A673 (cell line): ENCODE measurements at regions not wholly inside any gene's neighbourhood (a gene's known extent, or its start where the extent isn't known, plus 50 kb on each side); places are given as distances from the start of the nearest gene placed in this dataset.

Source experiments
- BruUV-seq: library from RNA; stranded (reverse); fragments of 400-500 nt; replicated peaks from 2 replicates; lab custom pipeline; 2021; lab: Mats Ljungman, UMichigan
- CTCF ChIA-PET: fragments of 300-600 bp; sonication (Branson Sonifier 250); formaldehyde crosslinking; loops from one replicate; lab custom pipeline; 2022; ENCODE audit warnings: antibody characterized with exemption; lab: Charles Lee
- POLR2A ChIA-PET: fragments of 300-600 bp; sonication (Branson Sonifier 250); formaldehyde crosslinking; loops from one replicate; lab custom pipeline; 2022; ENCODE audit warnings: antibody characterized with exemption; ENCODE audit not compliant: low non-redundant PET; lab: Charles Lee
- DNase-seq: peaks from one replicate; pipeline ENCODE4 v3.0.0-alpha.2; 2015; ENCODE audit warnings: low spot score
- H3K27ac ChIP-seq: fragments of 200-600 bp; sonication (generic); 2 replicates; pipeline ENCODE4 v1.5.1; 2016; ENCODE audit warnings: mixed run types, low read depth, mild to moderate bottlenecking, mixed read lengths, antibody characterized with exemption, low read length; ENCODE audit not compliant: poor library complexity, severe bottlenecking
- H3K27me3 ChIP-seq: fragments of 200-600 bp; sonication (generic); replicated peaks from 2 replicates; pipeline ENCODE4 v1.6.1; 2017; ENCODE audit warnings: mixed run types, low read depth, mild to moderate bottlenecking, mixed read lengths, antibody characterized with exemption, low read length; ENCODE audit not compliant: insufficient read depth, poor library complexity
- H3K36me3 ChIP-seq: fragments of 200-600 bp; sonication (generic); 2 replicates; pipeline ENCODE4 v1.6.1; 2016; ENCODE audit warnings: mixed run types, mild to moderate bottlenecking, mixed read lengths, antibody characterized with exemption, low read length; ENCODE audit not compliant: insufficient read depth, poor library complexity, severe bottlenecking
- H3K4me1 ChIP-seq: fragments of 200-600 bp; sonication (generic); 2 replicates; pipeline ENCODE4 v1.6.1; 2017; ENCODE audit warnings: mixed run types, mild to moderate bottlenecking, mixed read lengths, antibody characterized with exemption, low read length; ENCODE audit not compliant: insufficient read depth, poor library complexity, severe bottlenecking
- H3K4me3 ChIP-seq: fragments of 200-600 bp; sonication (generic); 2 replicates; pipeline ENCODE4 v1.5.1; 2016; ENCODE audit warnings: low read depth, mixed run types, mild to moderate bottlenecking, mixed read lengths, low read length; ENCODE audit not compliant: poor library complexity, severe bottlenecking
- H3K9me3 ChIP-seq: fragments of 200-600 bp; sonication (generic); 2 replicates; pipeline ENCODE4 v1.6.1; 2016; ENCODE audit warnings: mixed run types, low read depth, mild to moderate bottlenecking, mixed read lengths, antibody characterized with exemption, low read length; ENCODE audit not compliant: poor library complexity, severe bottlenecking
- EZH2 ChIP-seq: fragments of 200-600 bp; sonication (generic); IDR thresholded peaks from 2 replicates; pipeline ENCODE4 v1.6.1; 2017; ENCODE audit warnings: borderline replicate concordance, low read depth, mild to moderate bottlenecking, mixed read lengths, antibody characterized with exemption, low read length; ENCODE audit not compliant: poor library complexity, severe bottlenecking
- intact Hi-C: fragments of 100-400 bp; cut with micrococcal nuclease; formaldehyde crosslinking; loops from one replicate; pipeline ENCODE4 v1.10.0; 2022; ENCODE audit not compliant: unreplicated experiment
- TF ChIP-seq, protein P1 (sequence below): fragments of 300-800, 200-600 bp; sonication (generic); conservative IDR thresholded peaks from 2 replicates; pipeline ENCODE4 v1.5.1; 2017; ENCODE audit warnings: low read depth, mild to moderate bottlenecking, antibody characterized with exemption, low read length, moderate library complexity, mixed read lengths

DNA sequence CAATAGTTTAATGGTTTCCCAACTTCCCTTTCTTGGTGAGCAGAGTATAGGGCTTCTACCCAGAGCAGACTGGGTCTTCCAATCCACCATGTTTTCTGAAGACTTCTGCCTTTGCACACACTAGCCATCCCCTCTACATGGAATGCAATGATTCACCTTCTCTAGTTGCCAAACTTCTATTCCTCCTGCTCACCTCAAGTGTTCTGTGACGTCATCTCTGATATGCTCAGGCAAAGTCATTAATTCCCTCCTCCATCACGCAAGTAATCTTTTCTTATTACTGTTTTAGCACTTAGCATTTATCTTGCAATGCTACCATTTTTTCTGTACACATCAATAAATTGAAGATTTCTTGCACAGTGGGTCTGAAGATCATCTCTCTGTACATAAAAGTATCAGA is 174.2 kb downstream of the RBM26 start:
- intact Hi-C loops: no loop called here
- H3K4me1 ChIP-seq: no peaks in the 10 kb centered on the region
- TF ChIP-seq EZH2: no peak
- TF ChIP-seq, protein P1, sequence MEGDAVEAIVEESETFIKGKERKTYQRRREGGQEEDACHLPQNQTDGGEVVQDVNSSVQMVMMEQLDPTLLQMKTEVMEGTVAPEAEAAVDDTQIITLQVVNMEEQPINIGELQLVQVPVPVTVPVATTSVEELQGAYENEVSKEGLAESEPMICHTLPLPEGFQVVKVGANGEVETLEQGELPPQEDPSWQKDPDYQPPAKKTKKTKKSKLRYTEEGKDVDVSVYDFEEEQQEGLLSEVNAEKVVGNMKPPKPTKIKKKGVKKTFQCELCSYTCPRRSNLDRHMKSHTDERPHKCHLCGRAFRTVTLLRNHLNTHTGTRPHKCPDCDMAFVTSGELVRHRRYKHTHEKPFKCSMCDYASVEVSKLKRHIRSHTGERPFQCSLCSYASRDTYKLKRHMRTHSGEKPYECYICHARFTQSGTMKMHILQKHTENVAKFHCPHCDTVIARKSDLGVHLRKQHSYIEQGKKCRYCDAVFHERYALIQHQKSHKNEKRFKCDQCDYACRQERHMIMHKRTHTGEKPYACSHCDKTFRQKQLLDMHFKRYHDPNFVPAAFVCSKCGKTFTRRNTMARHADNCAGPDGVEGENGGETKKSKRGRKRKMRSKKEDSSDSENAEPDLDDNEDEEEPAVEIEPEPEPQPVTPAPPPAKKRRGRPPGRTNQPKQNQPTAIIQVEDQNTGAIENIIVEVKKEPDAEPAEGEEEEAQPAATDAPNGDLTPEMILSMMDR: no peak
- CTCF ChIA-PET: no interaction called here
- H3K36me3 ChIP-seq: no peaks in the 10 kb centered on the region
- DNase-seq: no peak
- BruUV-seq: no TSS peak
- H3K9me3 ChIP-seq: no peaks in the 10 kb centered on the region
- H3K4me3 ChIP-seq: no peak overlapping the region
- peaks cover 5% of the 10 kb centered on the region for H3K27me3 ChIP-seq
- no peak overlapping the region for H3K27ac ChIP-seq
- POLR2A ChIA-PET: no interaction called here

DNA sequence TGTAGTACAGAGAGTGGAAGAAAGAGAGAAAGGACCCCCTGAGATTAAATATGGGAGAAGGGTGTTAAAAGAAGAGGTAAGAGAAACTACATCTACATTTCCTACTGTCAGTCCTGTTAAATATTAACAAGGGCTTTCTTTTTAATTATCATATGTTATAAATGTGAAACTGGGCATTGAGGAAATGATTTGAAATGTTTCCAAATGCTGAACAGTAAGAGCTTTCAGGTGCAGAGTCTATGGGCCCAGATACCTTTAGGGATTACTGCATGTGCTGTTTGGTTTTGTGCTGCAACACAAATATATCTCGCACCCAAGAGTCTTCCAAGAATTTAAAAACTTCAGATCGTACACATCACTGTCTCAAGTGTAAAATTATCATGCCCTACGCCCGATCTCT is 176.3 kb downstream of the RBM26 start:
- Histone ChIP-seq H3K4me1 (no peaks in the 10 kb centered on the region), H3K27me3 (peaks cover 9% of the 10 kb centered on the region), H3K4me3 (no peak overlapping the region), H3K36me3 (no peaks in the 10 kb centered on the region), H3K9me3 (no peaks in the 10 kb centered on the region), H3K27ac (no peak overlapping the region)
- ChIA-PET POLR2A (no interaction called here), CTCF (no interaction called here)
- BruUV-seq: no TSS peak
- no peak for DNase-seq
- intact Hi-C loops: no loop called here
- TF ChIP-seq, protein P1: no peak
- no peak for TF ChIP-seq EZH2

DNA sequence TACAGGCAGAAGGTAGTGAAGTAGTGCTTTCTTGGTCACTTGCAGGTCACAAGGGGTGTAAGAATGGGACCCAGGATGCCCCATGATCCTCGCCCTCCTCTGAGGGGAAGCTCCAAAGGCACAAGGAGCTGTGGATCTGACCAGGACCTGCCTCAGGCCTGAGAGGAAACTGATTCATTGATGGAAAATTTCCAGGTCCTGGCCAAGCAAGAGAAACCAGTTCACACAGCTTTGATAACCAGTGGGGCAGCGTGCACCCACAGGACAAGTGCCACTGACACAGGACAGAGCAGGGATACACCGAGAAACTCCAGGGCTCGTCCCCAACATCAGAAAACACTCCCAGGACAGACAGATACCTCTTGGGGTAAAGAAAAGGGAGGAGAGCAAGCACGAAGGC is 177.1 kb downstream of the RBM26 start:
- CTCF ChIA-PET: no interaction called here
- Histone ChIP-seq H3K9me3 (no peaks in the 10 kb centered on the region), H3K27me3 (peaks cover 9% of the 10 kb centered on the region), H3K27ac (no peak overlapping the region), H3K4me3 (no peak overlapping the region), H3K36me3 (no peaks in the 10 kb centered on the region), H3K4me1 (no peaks in the 10 kb centered on the region)
- no peak for DNase-seq
- no peak for TF ChIP-seq EZH2
- TF ChIP-seq, protein P1: no peak
- no TSS peak for BruUV-seq
- intact Hi-C loops: no loop called here
- POLR2A ChIA-PET: no interaction called here
